IMR-90 (cell line): ENCODE measurements at regions not wholly inside any gene's neighbourhood (a gene's known extent, or its start where the extent isn't known, plus 50 kb on each side); places are given as distances from the start of the nearest gene placed in this dataset.

ENCODE experiments used
- ATAC-seq: fragments of 200-7000 bp; cut with Tn5 transposase; 2 replicates; pipeline ENCODE4 v1.9.1; 2020; ENCODE audit warnings: low read depth, mild to moderate bottlenecking, moderate library complexity
- BruUV-seq: library from RNA; stranded (reverse); fragments of 400-500 nt; replicated peaks from 2 replicates; lab custom pipeline; 2021; lab: Mats Ljungman, UMichigan
- CTCF ChIA-PET: fragments of 300-600 bp; formaldehyde crosslinking; extraction: SDS; loops from one replicate; lab custom pipeline; 2021; ENCODE audit warnings: antibody characterized with exemption; lab: Yijun Ruan, JAX
- POLR2A ChIA-PET: fragments of 300-600 bp; sonication (Branson Sonifier 250); formaldehyde crosslinking; loops from one replicate; lab custom pipeline; 2022; ENCODE audit warnings: antibody characterized with exemption; ENCODE audit not compliant: unreplicated experiment; lab: Charles Lee
- DNase-seq: peaks from one replicate; pipeline ENCODE4 v3.0.0; 2013
- H2AFZ ChIP-seq: replicated peaks from 2 replicates; pipeline ENCODE3; 2013; ENCODE audit warnings: low read length, mild to moderate bottlenecking; ENCODE audit not compliant: poor library complexity
- H2AK5ac ChIP-seq: 2 replicates; pipeline ENCODE4 v1.6.1; 2013; ENCODE audit warnings: low read depth, low read length, inconsistent platforms
- H2AK9ac ChIP-seq: replicated peaks from 2 replicates; pipeline ENCODE3; 2013; ENCODE audit warnings: mild to moderate bottlenecking, low read depth, low read length, moderate library complexity; ENCODE audit not compliant: poor library complexity
- H2BK120ac ChIP-seq: 2 replicates; pipeline ENCODE4 v1.6.1; 2013; ENCODE audit warnings: low read depth, low read length, inconsistent platforms
- H2BK15ac ChIP-seq: 3 replicates; pipeline ENCODE4 v1.6.1; 2013; ENCODE audit warnings: low read depth, low read length, inconsistent platforms
- H2BK20ac ChIP-seq: 2 replicates; pipeline ENCODE4 v1.6.1; 2013; ENCODE audit warnings: low read depth, mild to moderate bottlenecking, inconsistent platforms, low read length, moderate library complexity
- H2BK5ac ChIP-seq: 2 replicates; pipeline ENCODE4 v1.6.1; 2013; ENCODE audit warnings: mild to moderate bottlenecking, low read depth, low read length, inconsistent platforms; ENCODE audit not compliant: poor library complexity, severe bottlenecking
- H3K14ac ChIP-seq: replicated peaks from 2 replicates; pipeline ENCODE4 v1.6.1; 2013; ENCODE audit warnings: low read depth, low read length, inconsistent platforms
- H3K18ac ChIP-seq: 2 replicates; pipeline ENCODE4 v1.6.1; 2013; ENCODE audit warnings: low read depth, low read length, control low read depth
- H3K23ac ChIP-seq: 2 replicates; pipeline ENCODE4 v1.6.1; 2013; ENCODE audit warnings: low read depth, low read length, inconsistent platforms
- H3K27ac ChIP-seq: 2 replicates; pipeline ENCODE4 v1.5.1; 2013; ENCODE audit warnings: mild to moderate bottlenecking, control low read depth, low read length; ENCODE audit not compliant: insufficient read depth
- H3K27me3 ChIP-seq: 2 replicates; pipeline ENCODE4 v1.6.1; 2013; ENCODE audit warnings: low read length; ENCODE audit not compliant: control insufficient read depth, insufficient read depth
- H3K36me3 ChIP-seq: 2 replicates; pipeline ENCODE4 v1.6.1; 2013; ENCODE audit warnings: low read length, mixed read lengths; ENCODE audit not compliant: control insufficient read depth, insufficient read depth
- H3K4ac ChIP-seq: 2 replicates; pipeline ENCODE4 v1.6.1; 2013; ENCODE audit warnings: low read depth, low read length, inconsistent platforms
- H3K4me1 ChIP-seq: 2 replicates; pipeline ENCODE4 v1.6.1; 2013; ENCODE audit warnings: low read length, mixed read lengths; ENCODE audit not compliant: control insufficient read depth, insufficient read depth
- H3K4me2 ChIP-seq: 2 replicates; pipeline ENCODE4 v1.6.1; 2013; ENCODE audit warnings: low read depth, mild to moderate bottlenecking, control low read depth, low read length, moderate library complexity
- H3K4me3 ChIP-seq: 2 replicates; pipeline ENCODE4 v1.5.1; 2013; ENCODE audit warnings: low read depth, mild to moderate bottlenecking, control low read depth, low read length, moderate library complexity; ENCODE audit not compliant: insufficient read depth
- H3K56ac ChIP-seq: 2 replicates; pipeline ENCODE4 v1.6.1; 2013; ENCODE audit warnings: low read length, inconsistent platforms; ENCODE audit not compliant: insufficient read depth; ENCODE audit errors: extremely low read depth
- H3K79me1 ChIP-seq, 2 experiments: 2 replicates each; pipeline ENCODE4 v1.6.1; 2013; ENCODE audit warnings: low read length in 2 of 2, inconsistent platforms in 1 of 2, low read depth in 1 of 2
- H3K9ac ChIP-seq: 2 replicates; pipeline ENCODE4 v1.6.1; 2013; ENCODE audit warnings: low read depth, low read length, control low read depth
- H3K9me1 ChIP-seq: 2 replicates; pipeline ENCODE4 v1.6.1; 2013; ENCODE audit warnings: low read length, inconsistent platforms; ENCODE audit not compliant: insufficient read depth
- H3K9me3 ChIP-seq: 2 replicates; pipeline ENCODE4 v1.6.1; 2013; ENCODE audit warnings: low read length; ENCODE audit not compliant: control insufficient read depth, insufficient read depth
- H4K20me1 ChIP-seq: 2 replicates; pipeline ENCODE4 v1.6.1; 2013; ENCODE audit warnings: low read length, inconsistent platforms; ENCODE audit not compliant: insufficient read depth
- H4K5ac ChIP-seq: 2 replicates; pipeline ENCODE4 v1.6.1; 2013; ENCODE audit warnings: mild to moderate bottlenecking, low read depth, low read length, control low read depth
- H4K8ac ChIP-seq, 2 experiments: 2 replicates each; pipeline ENCODE4 v1.6.1; 2013; ENCODE audit warnings: low read depth in 2 of 2, low read length in 2 of 2, control low read depth in 1 of 2, inconsistent platforms in 1 of 2
- H4K91ac ChIP-seq: 2 replicates; pipeline ENCODE4 v1.6.1; 2013; ENCODE audit warnings: low read depth, low read length, inconsistent platforms; ENCODE audit not compliant: insufficient read depth
- BHLHE40 ChIP-seq: fragments of 150-350 bp; IDR thresholded peaks from 2 replicates; pipeline ENCODE4 v1.6.1; 2016; ENCODE audit warnings: mild to moderate bottlenecking, low read depth, low read length
- CEBPB ChIP-seq: IDR thresholded peaks from 2 replicates; pipeline ENCODE4 v1.6.1; 2012; ENCODE audit warnings: low read depth, low read length, improper control_type of control experiment
- CHD1 ChIP-seq: IDR thresholded peaks from 2 replicates; pipeline ENCODE4 v1.6.1; 2012; ENCODE audit warnings: low read depth, low read length, improper control_type of control experiment
- FOS ChIP-seq: fragments of 150-350 bp; IDR thresholded peaks from 2 replicates; pipeline ENCODE4 v1.6.1; 2016; ENCODE audit warnings: low read depth, low read length
- MAFK ChIP-seq: IDR thresholded peaks from 2 replicates; pipeline ENCODE4 v1.6.1; 2012; ENCODE audit warnings: low read depth, low read length, improper control_type of control experiment
- MAZ ChIP-seq: IDR thresholded peaks from 2 replicates; pipeline ENCODE4 v1.6.1; 2012; ENCODE audit warnings: low read depth, mild to moderate bottlenecking, low read length, improper control_type of control experiment, moderate library complexity, borderline replicate concordance
- NFE2L2 ChIP-seq: fragments of 150-350 bp; IDR thresholded peaks from 2 replicates; pipeline ENCODE4 v1.6.1; 2016; ENCODE audit warnings: low read depth, mild to moderate bottlenecking, low read length
- POLR2A ChIP-seq: IDR thresholded peaks from 2 replicates; pipeline ENCODE4 v1.6.1; 2012; ENCODE audit warnings: mild to moderate bottlenecking, low read depth, low read length
- RAD21 ChIP-seq: IDR thresholded peaks from 2 replicates; pipeline ENCODE4 v1.6.1; 2012; ENCODE audit warnings: low read length, improper control_type of control experiment
- RCOR1 ChIP-seq: IDR thresholded peaks from 2 replicates; pipeline ENCODE4 v1.6.1; 2012; ENCODE audit warnings: mild to moderate bottlenecking, low read length, improper control_type of control experiment; ENCODE audit not compliant: insufficient replicate concordance
- RFX5 ChIP-seq: IDR thresholded peaks from 2 replicates; pipeline ENCODE4 v1.8.0; 2012; ENCODE audit warnings: low read depth, mild to moderate bottlenecking, low read length, moderate library complexity
- SMC3 ChIP-seq: fragments of 150-350 bp; IDR thresholded peaks from 2 replicates; pipeline ENCODE4 v1.6.1; 2016; ENCODE audit warnings: low read depth, mild to moderate bottlenecking, antibody characterized with exemption, low read length, moderate library complexity
- WGBS, 2 experiments: methylation state at CpG; one replicate each; pipeline versions ENCODE4 v1.1.5 to v1.1.7; 2013; ENCODE audit warnings: missing lambda C conversion rate in 2 of 2; ENCODE audit not compliant: insufficient read length in 1 of 2; ENCODE audit errors: extremely low coverage in 2 of 2; 5-methylcytosine and 5-hydroxymethylcytosine counted together
- dilution Hi-C: fragments of 300-500 bp; cut with HindIII; formaldehyde crosslinking; loops from one replicate; pipeline ENCODE4 v1.14.3; 2018; ENCODE audit warnings: low sequenced_read_pairs; ENCODE audit not compliant: unreplicated experiment
- in situ Hi-C: fragments of 300-500 bp; cut with MboI; formaldehyde crosslinking; loops from 3 replicates; pipeline ENCODE4 v1.14.3; 2019; ENCODE audit warnings: low sequenced_read_pairs, inconsistent platforms, mixed read lengths
- intact Hi-C: fragments of 100-400 bp; cut with micrococcal nuclease; formaldehyde crosslinking; loops from 2 replicates; pipeline ENCODE4 v1.10.0; 2022
- TF ChIP-seq, protein P1 (sequence below): conservative IDR thresholded peaks from 2 replicates; pipeline ENCODE4 v1.5.1; 2012; ENCODE audit warnings: mild to moderate bottlenecking, low read depth, low read length, improper control_type of control experiment
- TF ChIP-seq, protein P2 (sequence below): fragments of 150-350 bp; IDR thresholded peaks from 2 replicates; pipeline ENCODE4 v1.6.1; 2017; ENCODE audit warnings: mild to moderate bottlenecking, antibody characterized with exemption, low read length, low read depth
- TF ChIP-seq, protein P3 (sequence below): fragments of 150-350 bp; IDR thresholded peaks from 2 replicates; pipeline ENCODE4 v1.6.1; 2016; ENCODE audit warnings: low read depth, mild to moderate bottlenecking, low read length, moderate library complexity, borderline replicate concordance

DNA sequence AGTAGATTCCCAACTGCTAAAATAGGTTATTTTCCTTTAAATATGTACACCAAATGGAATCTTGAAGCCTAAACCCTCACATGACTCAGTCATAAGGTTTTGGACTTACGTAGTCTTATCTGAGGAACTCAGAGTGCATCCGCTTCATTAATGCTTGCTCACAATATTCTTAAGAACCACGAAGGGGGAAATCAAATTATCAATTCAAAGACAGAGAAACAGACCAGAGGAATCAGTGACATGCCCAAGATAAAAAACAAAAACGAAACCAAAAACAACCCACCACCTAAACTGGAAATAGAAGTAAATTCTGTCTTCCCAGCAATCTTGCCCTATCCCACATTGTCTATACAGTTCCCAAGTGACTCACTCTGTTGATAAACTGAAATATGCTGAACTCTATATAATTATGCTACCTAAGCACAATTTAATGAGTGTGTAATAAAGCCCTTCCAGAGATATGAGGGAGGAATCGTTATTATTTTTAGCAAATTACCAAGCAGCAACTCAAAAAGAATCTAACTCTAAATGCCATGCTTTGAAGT lies 135.4 kb upstream of the CBLB start:
- Histone ChIP-seq H3K36me3 (no peaks in the 10 kb centered on the region), H3K27ac (peak overlapping the region; percentile 29; the same call in 1 of the 2 replicates), H2BK15ac (no peak overlapping the region), H2BK5ac (peak overlapping the region; percentile 91), H3K56ac (no peak overlapping the region), H3K9ac (no peak overlapping the region; the same call in 1 of the 2 replicates), H2AK9ac (no peak overlapping the region), H3K4me1 (peaks cover 4% of the 10 kb centered on the region), H4K8ac (peak overlapping the region in 1 of 2 experiments; percentile 75; a peak in 2 of 4 replicates), H3K23ac (no peak overlapping the region), H3K4me2 (peak overlapping the region; percentile 99), H2AK5ac (no peak overlapping the region), H4K20me1 (no peaks in the 10 kb centered on the region), H3K18ac (peak overlapping the region; percentile 85), H3K4me3 (peak overlapping the region; percentile 75; the same call in 1 of the 2 replicates), H4K5ac (peak overlapping the region; percentile 88; the same call in 1 of the 2 replicates), H3K27me3 (no peaks in the 10 kb centered on the region), H3K9me1 (no peaks in the 10 kb centered on the region), H2BK20ac (peak overlapping the region; percentile 22; the same call in 1 of the 2 replicates), H3K79me1 (no peaks in the 10 kb centered on the region), H2AFZ (no peak overlapping the region), H3K4ac (peak overlapping the region; percentile 5; the same call in 1 of the 2 replicates), H2BK120ac (peak overlapping the region; percentile 62), H4K91ac (no peak overlapping the region), H3K9me3 (no peaks in the 10 kb centered on the region), H3K14ac (no peak overlapping the region)
- no TSS peak for BruUV-seq
- ChIA-PET CTCF (interaction anchor here (0.6 kb wide), 1 partner anchor 473 kb away, joined by 3 read pairs; no protein-coding TSS in a partner anchor), POLR2A (no interaction called here)
- dilution Hi-C loops = no loop called here
- ATAC-seq = peak; percentile 83
- WGBS, 2 experiments = 35% methylated on average over 2 of the region's 5 CpGs; no CpG with 5 or more reads in 1 of the 2 experiments
- peak; percentile 91 for DNase-seq
- intact Hi-C loops = loop anchor here (2.0 to 10.0 kb wide), 3 partner anchors 135 to 1061 kb away; partner anchors contain the start of gene CBLB
- in situ Hi-C loops = no loop called here
- TF ChIP-seq FOS (peak; percentile 56; the same call in 1 of the 2 replicates), MAFK (peak; percentile 98), CHD1 (no peak), MAZ (no peak), BHLHE40 (0 out of 2 replicates have a peak, but pooled peaks have one; percentile 18), SMC3 (no peak), RAD21 (no peak), RCOR1 (no peak), NFE2L2 (no peak), RFX5 (no peak), POLR2A (no peak), CEBPB (no peak)
- TF ChIP-seq, protein P1, sequence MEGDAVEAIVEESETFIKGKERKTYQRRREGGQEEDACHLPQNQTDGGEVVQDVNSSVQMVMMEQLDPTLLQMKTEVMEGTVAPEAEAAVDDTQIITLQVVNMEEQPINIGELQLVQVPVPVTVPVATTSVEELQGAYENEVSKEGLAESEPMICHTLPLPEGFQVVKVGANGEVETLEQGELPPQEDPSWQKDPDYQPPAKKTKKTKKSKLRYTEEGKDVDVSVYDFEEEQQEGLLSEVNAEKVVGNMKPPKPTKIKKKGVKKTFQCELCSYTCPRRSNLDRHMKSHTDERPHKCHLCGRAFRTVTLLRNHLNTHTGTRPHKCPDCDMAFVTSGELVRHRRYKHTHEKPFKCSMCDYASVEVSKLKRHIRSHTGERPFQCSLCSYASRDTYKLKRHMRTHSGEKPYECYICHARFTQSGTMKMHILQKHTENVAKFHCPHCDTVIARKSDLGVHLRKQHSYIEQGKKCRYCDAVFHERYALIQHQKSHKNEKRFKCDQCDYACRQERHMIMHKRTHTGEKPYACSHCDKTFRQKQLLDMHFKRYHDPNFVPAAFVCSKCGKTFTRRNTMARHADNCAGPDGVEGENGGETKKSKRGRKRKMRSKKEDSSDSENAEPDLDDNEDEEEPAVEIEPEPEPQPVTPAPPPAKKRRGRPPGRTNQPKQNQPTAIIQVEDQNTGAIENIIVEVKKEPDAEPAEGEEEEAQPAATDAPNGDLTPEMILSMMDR = no peak
- TF ChIP-seq, protein P2, sequence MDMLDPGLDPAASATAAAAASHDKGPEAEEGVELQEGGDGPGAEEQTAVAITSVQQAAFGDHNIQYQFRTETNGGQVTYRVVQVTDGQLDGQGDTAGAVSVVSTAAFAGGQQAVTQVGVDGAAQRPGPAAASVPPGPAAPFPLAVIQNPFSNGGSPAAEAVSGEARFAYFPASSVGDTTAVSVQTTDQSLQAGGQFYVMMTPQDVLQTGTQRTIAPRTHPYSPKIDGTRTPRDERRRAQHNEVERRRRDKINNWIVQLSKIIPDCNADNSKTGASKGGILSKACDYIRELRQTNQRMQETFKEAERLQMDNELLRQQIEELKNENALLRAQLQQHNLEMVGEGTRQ = peak; percentile 82; the same call in 1 of the 2 replicates
- TF ChIP-seq, protein P3, sequence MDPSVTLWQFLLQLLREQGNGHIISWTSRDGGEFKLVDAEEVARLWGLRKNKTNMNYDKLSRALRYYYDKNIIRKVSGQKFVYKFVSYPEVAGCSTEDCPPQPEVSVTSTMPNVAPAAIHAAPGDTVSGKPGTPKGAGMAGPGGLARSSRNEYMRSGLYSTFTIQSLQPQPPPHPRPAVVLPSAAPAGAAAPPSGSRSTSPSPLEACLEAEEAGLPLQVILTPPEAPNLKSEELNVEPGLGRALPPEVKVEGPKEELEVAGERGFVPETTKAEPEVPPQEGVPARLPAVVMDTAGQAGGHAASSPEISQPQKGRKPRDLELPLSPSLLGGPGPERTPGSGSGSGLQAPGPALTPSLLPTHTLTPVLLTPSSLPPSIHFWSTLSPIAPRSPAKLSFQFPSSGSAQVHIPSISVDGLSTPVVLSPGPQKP = no peak
